GF-D8 (cell line): ENCODE measurements at regions not wholly inside any gene's neighbourhood (a gene's known extent, or its start where the extent isn't known, plus 50 kb on each side); places are given as distances from the start of the nearest gene placed in this dataset.

ENCODE experiments used
- DNase-seq: peaks from one replicate; lab custom pipeline; 2025; lab: John Stamatoyannopoulos, UW

DNA sequence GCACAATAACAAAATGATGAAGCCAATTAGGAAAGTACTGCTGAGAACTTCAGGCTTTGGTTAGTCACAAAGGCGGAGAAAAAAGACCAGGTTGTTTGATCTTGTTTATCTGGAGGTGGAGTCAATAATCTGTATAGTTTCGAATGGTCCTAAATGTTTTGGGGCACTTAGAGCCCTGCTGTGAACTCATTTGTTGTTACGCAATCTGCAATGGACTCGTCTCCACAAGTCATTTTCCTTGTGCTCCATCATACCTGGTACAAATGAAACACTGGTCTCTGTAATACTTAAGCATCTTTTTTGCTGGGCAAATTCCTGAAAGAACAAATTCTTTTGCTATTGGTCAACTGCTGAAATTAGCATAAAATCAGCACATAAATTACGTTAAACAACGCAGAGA is 430.5 kb downstream of the GATA3 start:
- DNase-seq, result no peak

DNA sequence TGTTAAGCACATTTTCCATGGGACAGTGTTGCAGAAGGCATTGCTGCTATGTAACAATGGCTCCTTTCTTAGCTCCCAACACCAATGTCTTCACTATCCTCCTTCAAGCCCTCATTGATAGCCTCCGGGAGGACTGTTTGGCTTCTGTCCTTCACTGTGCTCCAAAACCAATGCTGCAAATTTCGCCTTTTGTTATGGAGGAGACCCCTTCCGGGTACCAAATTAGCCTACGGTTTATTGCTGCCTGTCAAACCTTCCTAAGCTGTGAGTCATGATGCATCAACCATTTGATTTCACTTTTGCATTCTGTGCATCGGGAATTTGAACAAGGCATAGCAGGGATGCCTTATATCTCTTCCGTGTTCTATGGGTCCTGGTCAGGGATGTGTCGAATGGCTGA is 432.9 kb downstream of the GATA3 start:
- no peak for DNase-seq

DNA sequence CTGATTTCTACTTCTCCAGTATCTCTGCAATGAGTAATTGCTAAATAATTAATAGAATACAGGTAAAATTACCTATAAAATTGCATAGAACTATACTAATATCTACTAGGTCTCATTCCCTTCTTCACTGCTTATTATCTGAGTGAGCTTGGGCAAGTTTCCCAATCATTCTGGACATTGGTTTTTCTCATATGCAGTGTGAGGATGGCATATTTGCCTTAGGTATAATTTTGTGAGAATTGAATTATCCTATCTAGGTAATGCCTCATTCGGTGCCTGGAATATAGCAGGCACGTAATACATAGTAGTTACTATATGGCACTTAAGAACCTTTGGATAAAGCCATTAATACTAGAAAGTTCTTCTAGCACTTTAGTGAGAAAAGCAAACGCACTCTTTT is 434.7 kb downstream of the GATA3 start:
- no peak for DNase-seq

DNA sequence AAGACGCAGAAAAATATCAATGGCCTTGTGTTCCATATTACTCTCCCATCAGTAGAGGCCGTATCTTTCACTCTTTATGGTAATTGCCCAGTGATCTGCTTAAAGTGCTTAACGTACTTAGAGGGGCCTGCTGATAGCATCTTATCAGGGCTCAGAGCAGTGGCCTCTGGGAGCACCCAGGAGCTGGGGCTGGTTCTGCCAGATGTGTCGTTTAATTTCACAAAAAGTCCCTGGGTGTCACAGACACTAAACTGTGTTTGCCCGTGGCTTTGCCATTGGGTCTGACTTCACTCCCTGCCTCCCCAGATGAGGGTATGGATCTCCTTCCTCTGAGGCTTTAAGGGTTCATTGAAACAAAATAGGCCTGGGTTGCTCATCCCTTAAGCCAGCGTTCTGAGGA is 435.3 kb downstream of the GATA3 start:
- DNase-seq, result no peak

DNA sequence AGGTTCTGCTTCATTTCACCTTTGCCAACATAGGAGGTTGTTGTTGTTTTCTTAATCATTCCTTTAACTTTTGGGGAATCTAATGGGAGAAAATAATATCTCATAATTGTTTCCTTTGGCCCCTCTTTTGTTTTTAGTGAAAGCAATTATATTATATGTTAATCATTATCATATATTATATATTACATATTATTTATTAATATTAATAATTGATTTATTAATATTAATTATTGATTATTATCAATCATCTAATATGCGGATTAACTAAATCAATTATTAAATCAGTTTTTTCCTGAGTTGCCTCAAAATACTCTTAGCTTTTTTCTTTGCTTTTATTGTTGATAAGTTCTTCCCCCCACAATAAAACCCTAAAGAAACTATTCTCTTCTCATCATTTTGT is 443.8 kb downstream of the GATA3 start:
- no peak for DNase-seq

DNA sequence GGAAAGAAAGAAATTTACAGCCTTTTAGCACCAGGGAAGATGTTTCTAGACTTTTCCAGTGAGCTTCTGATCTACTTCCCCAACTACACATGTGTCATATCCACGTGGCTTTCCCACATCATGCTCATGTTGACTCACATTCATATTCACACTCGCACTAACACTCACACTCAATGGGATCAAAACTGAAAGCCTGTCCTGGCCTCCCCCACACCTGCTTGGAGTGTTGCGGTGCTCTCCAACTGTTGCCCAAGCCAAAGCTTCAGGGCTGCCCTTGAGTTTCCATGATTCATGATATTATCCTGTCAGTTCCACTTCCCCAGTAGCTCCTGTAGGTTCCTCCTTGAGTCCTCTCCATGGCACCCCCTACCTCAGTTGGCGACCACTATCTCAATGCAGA is 444.4 kb downstream of the GATA3 start:
- DNase-seq, result no peak

DNA sequence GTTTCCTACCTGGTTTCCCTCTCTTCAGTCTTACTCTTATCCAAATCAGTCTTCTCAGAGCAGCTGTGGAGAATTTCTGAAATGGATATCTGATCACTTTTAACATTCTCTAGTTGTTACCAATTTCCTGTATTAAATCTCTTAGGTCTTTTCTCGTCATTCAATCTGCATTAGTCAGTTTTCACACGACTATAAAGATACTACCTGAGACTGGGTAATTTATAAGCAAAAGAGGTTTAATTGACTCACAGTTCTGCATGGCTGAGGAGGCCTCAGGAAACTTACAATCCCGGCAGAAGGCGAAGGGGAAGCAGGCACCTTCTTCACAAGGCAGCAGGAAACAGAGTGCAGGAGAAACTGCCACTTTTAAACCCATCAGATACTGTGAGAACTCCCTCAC is 444.8 kb downstream of the GATA3 start:
- DNase-seq, result no peak

DNA sequence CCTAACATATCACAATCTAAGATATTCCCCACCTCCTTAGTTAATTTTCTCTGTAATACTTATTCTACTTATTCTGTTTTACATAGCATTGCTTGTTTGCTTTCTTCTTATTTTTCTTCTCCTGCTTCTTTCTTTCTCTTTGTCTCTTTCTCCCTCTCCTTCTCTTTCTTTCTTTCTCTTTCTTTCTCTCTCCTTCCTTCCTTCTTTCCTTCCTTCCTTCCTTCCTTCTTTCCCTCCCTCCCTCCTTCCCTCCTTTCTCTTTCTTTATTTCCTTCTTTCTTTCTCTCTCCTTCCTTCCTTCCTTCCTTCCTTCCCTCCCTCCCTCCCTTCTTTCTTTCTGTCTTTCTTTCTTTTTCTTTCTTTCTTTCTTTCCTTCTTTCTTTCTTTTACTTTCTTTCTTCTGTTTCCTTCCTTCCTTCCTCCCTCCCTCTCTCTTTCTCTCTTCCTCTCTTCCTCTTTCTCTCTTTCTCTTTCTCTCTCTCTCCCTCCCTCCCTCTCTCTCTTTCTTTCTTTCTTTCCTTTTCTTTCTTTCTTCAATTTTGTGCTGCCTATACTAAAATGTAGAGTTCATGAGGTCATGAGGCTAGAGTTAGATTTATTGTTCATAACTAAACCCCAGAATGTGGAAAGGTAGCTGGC is 445.4 kb downstream of the GATA3 start:
- DNase-seq, result no peak

DNA sequence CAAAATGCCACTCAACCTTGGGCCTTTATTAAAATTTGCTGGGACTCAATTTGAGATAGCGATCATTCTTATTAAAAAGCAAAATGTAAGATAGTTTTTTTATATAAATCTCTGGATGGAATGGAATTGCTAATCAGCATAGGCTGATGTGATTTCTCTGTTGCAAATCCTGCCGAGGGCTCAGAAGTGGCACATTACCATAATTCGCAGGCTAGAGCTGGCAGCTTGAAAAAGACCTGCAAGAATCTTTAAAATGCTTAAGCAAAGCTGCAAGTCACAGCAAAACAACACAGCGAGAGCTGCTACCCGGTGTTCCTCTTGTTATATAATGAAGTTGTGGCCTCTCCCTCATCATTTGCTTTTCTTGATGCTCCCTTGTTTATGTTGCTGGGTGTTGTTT is 448.1 kb downstream of the GATA3 start:
- no peak for DNase-seq

DNA sequence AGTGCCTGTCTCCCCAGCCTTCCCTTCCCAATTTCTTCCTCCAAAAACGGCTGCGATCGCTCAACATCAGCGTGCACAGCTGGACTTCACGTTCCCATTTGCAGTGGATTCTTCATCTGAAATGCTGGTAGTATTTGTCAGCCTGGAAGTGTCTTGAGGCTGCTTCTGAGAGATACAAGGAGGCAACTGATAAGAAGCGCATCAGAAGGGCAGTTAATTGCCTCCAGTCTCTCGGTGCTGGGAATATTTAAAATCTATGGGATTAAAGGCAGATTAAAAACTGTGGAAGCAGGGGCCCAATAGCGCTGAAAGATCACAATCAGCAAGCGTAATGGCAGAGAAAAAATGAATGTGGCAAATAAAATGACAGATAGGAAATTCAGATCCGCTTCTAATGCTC is 450.0 kb downstream of the GATA3 start:
- no peak for DNase-seq

DNA sequence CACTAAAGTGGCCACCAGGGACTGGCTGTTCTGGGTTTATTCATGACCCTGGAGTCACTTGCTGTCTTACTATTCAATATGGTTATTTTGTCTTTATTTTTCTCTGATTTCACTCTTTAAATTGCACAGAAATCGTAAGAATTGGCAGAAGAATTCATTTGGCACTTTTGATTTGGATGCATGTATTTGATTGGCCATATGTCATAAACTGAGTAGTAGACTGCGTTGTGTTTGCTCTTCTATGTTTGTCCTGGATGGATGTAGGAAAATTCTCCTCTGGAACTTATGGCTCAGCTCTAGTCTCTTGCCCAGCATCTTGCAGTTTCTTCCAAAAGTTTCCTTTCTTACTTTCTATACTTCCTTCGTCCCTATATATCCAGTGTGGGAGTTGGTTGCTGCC is 452.7 kb downstream of the GATA3 start:
- no peak for DNase-seq

DNA sequence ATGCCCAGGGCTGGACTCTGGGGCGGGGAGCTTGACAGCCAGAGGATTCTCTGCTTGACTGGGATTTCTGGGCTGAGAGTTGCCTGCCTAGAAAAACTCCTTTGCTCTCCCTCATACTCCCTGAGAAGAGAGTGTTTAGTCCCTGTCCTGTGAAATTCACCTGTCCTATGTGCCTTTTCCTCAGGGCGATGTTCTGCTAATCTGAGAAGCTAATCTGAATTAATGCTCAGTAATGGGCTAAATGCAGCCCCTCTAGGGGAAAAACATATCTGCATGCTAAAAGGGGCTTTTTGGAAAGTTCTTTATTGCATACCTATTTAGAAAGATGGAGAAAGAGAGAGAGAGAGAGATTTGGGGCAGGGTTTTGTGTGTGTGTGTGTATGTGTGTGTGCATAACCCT is 454.4 kb downstream of the GATA3 start:
- no peak for DNase-seq

DNA sequence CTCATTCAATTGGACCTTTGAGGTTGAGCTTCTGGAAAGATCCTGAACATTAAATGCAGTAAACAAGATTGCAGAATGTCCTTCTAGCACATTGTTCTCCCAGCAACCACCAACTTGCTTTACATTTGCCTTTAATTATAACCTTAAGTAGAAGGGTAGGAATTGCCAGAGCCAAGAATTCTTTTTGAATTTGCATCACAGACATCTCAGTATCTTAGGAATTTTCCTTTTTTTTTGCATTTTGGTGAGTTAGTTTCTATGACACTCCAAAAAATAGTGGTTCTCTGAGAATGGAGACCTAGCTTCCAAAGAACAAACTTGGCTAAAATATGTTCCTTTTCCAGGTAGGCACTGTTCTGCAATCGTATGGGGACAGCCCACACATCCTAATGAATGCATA is 456.0 kb downstream of the GATA3 start:
- DNase-seq, result no peak

DNA sequence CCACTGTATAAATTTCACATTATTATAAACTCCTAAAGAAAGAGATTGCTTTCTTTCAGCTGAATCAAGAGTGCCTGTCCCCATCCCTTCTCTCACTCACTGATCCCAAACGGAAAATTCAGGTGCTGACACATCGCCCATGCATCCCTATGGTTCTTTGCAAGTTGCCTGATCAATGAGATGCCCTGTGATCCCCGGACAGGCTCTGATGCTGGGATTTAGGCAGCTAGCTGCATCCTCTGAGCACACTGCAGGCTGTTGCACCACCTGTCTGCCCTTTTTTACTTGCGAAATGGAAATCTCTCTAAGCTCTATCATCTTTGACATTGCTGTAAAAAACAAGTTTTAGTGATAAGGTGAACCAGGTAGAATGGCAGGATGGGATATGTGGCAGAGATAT is 456.5 kb downstream of the GATA3 start:
- no peak for DNase-seq

DNA sequence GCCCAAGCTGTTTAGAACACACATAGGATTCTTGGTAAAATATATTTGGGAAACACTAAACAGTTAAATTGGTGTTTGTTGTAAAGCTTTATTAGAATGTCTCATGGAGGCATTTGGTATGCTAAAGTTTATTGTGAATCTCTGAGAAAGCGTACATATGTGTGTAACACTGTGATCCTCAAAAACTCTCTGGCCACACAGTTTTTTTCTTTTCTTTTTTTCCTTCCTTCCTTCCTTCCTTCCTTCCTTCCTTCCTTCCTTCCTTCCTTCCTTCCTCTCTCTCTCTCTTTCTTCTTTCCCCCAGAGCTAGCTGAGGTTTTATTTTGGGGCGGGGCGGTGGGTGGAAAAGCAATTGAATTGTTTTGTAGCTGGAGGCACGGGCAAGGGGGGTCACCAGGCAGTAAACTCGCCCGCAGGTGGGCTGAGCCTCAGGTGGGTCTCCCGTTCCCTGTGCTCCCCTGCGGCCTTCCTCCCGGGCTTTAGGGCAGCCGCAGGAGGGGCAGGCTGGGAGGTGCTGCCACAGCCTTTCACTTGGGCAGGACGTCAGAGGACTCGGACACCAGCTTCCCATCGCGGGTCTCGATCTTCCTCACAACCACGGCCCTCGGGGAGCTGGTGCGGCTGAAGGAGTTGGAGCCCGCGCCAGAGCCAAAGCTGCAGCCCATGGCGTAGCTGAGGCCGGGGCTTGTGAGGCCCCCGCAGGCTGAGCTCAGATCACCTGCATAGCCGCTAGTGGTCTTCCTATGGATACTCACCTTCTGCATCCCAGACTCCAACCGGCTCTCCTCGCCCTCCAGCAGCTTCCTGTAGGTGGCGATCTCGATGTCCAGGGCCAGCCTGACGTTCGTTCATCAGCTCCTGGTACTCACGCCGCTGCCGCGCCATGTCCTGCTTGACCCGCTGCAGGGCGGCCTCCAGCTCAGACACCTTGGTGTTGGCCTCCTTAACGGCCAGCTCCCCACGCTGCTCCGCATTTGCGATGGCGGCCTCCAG is 459.0 kb downstream of the GATA3 start:
- no peak for DNase-seq

DNA sequence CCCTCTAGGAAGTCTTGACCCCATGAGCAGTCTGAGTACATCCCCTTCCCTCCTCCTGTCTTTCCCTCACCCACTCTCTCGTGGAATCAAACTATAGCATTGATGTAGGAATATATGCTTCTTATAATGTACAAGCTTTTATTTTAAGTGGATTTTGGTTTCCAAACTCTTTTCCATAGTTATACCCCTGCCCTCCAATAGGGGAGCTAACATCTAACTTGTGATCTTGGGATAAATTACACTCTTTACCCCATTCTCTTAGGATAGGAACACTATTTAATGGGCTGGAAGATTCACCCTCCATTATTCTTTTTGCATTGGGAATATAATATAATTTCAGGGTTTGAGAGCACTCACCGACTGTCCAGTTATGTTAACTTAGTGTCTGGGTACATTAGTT is 465.9 kb downstream of the GATA3 start:
- no peak for DNase-seq

DNA sequence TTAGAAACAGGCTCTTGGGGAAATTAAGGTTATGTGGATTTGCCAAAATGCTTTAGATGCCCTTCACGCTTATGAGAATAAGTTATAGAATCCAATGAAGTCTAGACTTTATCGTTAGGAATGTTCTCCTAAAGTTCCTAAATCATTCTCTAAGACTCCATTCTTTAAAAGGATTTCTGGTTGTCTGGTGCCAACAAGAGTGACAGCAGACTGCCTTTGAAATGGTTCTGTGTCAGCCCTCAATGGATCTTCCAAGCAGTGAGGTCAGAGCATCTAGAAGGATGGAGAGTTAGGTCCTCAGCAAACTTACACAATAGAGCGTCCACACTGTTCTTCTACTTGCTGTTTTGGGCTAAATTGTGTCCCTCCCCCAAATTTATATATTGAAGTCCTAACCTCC is 473.3 kb downstream of the GATA3 start:
- no peak for DNase-seq

DNA sequence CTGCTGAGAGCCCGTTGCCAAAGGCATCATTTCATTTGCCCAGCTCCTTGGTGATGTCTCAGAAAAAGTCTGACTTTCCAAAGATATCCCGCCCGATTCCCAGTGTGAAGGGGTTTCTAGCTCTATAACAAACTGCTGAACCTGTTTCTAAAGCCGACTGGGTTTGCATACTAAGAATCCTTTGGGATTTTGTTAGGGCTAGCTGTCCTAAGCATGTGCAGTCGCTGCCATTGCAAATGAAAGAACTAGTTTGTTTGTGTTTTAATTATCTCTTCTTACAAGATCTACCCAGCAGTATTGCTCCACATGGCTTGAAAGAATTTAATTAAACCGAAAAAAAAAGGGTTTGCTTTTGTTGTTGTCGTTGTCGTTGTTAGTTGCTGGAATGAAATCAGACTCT is 476.6 kb downstream of the GATA3 start:
- no peak for DNase-seq

DNA sequence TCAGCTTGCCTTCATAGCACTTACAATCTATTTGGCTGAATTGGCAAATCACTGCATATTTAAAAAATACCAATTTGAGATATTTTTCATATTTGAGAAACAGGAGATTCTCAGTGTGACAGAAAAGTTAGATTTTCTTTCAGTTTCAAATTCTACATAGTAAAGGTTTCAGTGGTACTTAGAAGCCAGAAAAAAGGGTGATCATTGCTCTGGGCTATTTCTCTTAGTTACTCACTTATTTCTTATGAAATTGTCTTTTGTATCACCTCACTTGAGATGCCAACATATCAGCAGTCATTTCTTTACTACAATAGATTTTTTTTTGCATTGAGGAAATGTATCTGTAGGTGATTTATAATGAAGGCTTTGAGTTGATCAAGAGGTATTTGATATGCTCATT is 478.2 kb downstream of the GATA3 start:
- DNase-seq, result no peak

DNA sequence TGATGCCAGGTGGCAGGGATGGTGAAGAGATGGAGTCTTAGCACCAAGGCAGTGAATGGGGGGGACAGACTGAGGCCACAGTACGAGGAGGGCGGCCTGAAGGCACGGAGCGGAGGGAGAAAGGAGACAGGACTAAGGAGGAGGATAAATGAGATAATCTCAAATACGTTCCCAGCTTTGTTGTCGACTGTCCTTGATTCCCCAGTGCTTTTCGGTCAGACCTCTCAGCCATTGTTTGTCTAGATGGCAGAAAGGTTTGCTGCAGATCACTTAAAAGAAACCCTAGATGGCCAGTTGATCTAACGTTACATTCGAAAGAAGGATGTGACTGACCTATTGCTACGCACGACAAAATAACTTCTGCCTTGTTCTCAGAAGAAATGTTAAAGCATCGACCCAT is 479.0 kb downstream of the GATA3 start:
- DNase-seq, result no peak

DNA sequence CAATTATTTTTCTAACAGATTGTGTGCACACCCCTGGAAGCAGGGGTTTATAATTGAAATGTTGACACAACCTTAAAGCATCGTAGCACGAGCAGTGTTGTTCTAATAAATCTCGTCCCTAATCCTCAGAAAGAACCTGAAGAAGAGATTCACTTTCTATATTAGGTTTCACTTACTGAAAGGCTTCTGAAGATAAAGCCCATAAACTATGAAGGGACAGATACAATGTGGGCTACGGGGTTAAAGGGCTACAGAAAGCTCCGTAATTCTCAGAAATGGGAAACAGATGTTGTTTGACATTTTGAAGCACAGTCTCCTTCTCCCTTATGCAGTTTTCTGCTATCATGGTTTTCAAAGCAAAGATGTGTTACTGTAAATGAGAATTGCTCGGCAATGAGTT is 479.6 kb downstream of the GATA3 start:
- DNase-seq, result no peak

DNA sequence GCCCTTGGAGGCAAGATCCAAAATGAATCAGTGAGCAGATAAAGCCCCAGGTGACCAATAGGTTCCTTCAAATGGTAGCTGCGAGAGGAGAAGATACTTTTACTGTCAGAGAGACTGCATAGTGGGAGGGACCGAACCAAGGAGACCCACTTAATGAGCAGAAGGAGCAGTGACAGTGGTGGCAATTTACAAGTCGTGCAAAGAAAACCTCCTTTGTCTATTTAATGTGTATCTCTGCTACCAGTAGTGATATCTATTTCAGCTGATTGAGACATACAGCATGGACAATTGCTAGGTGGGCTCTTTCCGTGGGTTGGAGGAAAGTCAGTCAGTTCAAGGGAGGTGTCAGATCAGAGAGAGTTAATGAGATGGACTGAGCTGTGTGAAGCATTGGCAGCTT is 480.4 kb downstream of the GATA3 start:
- no peak for DNase-seq

DNA sequence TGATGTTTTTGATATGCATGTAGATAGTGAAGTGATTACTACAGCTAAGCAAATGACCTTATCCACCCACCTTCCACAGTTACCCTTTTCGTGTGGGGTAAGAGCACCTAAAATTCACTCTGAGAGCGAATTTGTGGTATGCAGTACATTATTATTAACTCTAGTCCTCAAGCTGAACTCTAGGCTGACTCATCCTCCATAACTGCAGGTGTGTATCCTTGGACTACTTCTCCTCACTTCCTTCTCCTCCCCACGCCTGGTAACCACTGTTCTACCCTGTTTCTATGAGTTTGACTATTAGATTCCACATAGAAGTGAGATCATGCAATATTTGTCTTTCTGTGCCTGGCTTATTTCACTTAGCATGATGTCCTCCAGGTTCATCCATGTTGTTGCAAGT is 484.6 kb downstream of the GATA3 start:
- DNase-seq, result no peak
